Activated CD8-positive, alpha-beta T cell treated with anti-CD3 and anti-CD28 coated beads, Interleukin-2, amount 10 ng/mL, durations not matched to agents 7 days and 5 days (primary cell): ENCODE measurements at regions not wholly inside any gene's neighbourhood (a gene's known extent, or its start where the extent isn't known, plus 50 kb on each side); places are given as distances from the start of the nearest gene placed in this dataset.
"Not testable (repeated sequence)": the region's sequence is repeated elsewhere in the genome, so short reads cannot be mapped to it uniquely, and the experiment has no call there.

Experiments used
- ATAC-seq: fragments of 150-1000 bp; cut with Tn5 transposase; one replicate; pipeline ENCODE4 v1.10.0; 2021; ENCODE audit warnings: moderate library complexity
- CTCF ChIA-PET: fragments of 350-600 bp; sonication (Branson Sonifier 250); formaldehyde crosslinking; loops from one replicate; lab custom pipeline; 2021; ENCODE audit warnings: antibody characterized with exemption; lab: Charles Lee
- POLR2A ChIA-PET: fragments of 350-600 bp; sonication (Branson Sonifier 250); formaldehyde crosslinking; loops from one replicate; lab custom pipeline; 2021; ENCODE audit warnings: antibody characterized with exemption; lab: Charles Lee
- DNase-seq: peaks from one replicate; pipeline ENCODE4 v3.0.0-alpha.2; 2020
- H3K27ac Mint-ChIP-seq: one replicate; pipeline ENCODE4 v1.8.0; 2021; ENCODE audit warnings: mild to moderate bottlenecking, mixed read lengths
- H3K27me3 Mint-ChIP-seq: one replicate; pipeline ENCODE4 v1.8.0; 2021; ENCODE audit warnings: low read depth, mixed read lengths
- H3K36me3 Mint-ChIP-seq: one replicate; pipeline ENCODE4 v1.8.0; 2021; ENCODE audit warnings: low read depth, mixed read lengths
- H3K4me1 Mint-ChIP-seq: one replicate; pipeline ENCODE4 v1.8.0; 2021; ENCODE audit warnings: low read depth, mixed read lengths
- H3K4me3 Mint-ChIP-seq: one replicate; pipeline ENCODE4 v1.8.0; 2021; ENCODE audit warnings: mild to moderate bottlenecking, mixed read lengths
- H3K9me3 Mint-ChIP-seq: one replicate; pipeline ENCODE4 v1.8.0; 2022; ENCODE audit warnings: mixed read lengths; ENCODE audit not compliant: insufficient read depth

- H3K36me3 Mint-ChIP-seq, result peaks cover 75% of the 10 kb centered on the region
- no peaks in the 10 kb centered on the region for H3K27me3 Mint-ChIP-seq
- no peak overlapping the region for H3K4me3 Mint-ChIP-seq
- no peak overlapping the region for H3K27ac Mint-ChIP-seq
- CTCF ChIA-PET, result no interaction called here
- H3K4me1 Mint-ChIP-seq, result peaks cover 43% of the 10 kb centered on the region
- ATAC-seq (peak; percentile 53), DNase-seq (peak; percentile 44)
- POLR2A ChIA-PET, result no interaction called here
- H3K9me3 Mint-ChIP-seq, result peaks cover 43% of the 10 kb centered on the region
Observed at GRCh38 chr6:144675231-144675861, 390.2 kb downstream of the UTRN start.

- Mint-ChIP-seq H3K36me3 (peaks cover 75% of the 10 kb centered on the region), H3K9me3 (peaks cover 33% of the 10 kb centered on the region), H3K4me1 (peaks cover 41% of the 10 kb centered on the region)
- ATAC-seq, H3K4me3 Mint-ChIP-seq, CTCF ChIA-PET, DNase-seq, H3K27me3 Mint-ChIP-seq, H3K27ac Mint-ChIP-seq, POLR2A ChIA-PET: not testable (repeated sequence)
Observed at GRCh38 chr6:144676310-144676709, 391.2 kb downstream of the UTRN start.

GRCh38 chr6:144677263-144677662, 392.1 kb downstream of the UTRN start:
- Mint-ChIP-seq H3K4me1 (peaks cover 31% of the 10 kb centered on the region), H3K36me3 (peaks cover 71% of the 10 kb centered on the region), H3K9me3 (peaks cover 29% of the 10 kb centered on the region)
- H3K27ac Mint-ChIP-seq, POLR2A ChIA-PET, H3K4me3 Mint-ChIP-seq, ATAC-seq, H3K27me3 Mint-ChIP-seq, DNase-seq, CTCF ChIA-PET: not testable (repeated sequence)

- Mint-ChIP-seq H3K4me3 (no peak overlapping the region), H3K4me1 (peaks cover 18% of the 10 kb centered on the region), H3K27me3 (no peaks in the 10 kb centered on the region), H3K27ac (no peak overlapping the region), H3K9me3 (peaks cover 15% of the 10 kb centered on the region), H3K36me3 (peaks cover 68% of the 10 kb centered on the region)
- ATAC-seq (no peak), DNase-seq (no peak)
- CTCF ChIA-PET, result no interaction called here
- POLR2A ChIA-PET, result no interaction called here
Observed at GRCh38 chr6:144678844-144679243, 393.7 kb downstream of the UTRN start.

- peaks cover 14% of the 10 kb centered on the region for H3K9me3 Mint-ChIP-seq
- ChIA-PET POLR2A (no interaction called here), CTCF (no interaction called here)
- peaks cover 73% of the 10 kb centered on the region for H3K36me3 Mint-ChIP-seq
- ATAC-seq (no peak), DNase-seq (no peak)
- no peak overlapping the region for H3K4me3 Mint-ChIP-seq
- H3K27me3 Mint-ChIP-seq, result no peaks in the 10 kb centered on the region
- peaks cover 15% of the 10 kb centered on the region for H3K4me1 Mint-ChIP-seq
- H3K27ac Mint-ChIP-seq, result no peak overlapping the region
Observed at GRCh38 chr6:144681334-144681733, 396.2 kb downstream of the UTRN start.

- H3K4me3 Mint-ChIP-seq, result no peak overlapping the region
- H3K9me3 Mint-ChIP-seq, result peaks cover 19% of the 10 kb centered on the region
- H3K27me3 Mint-ChIP-seq, result no peaks in the 10 kb centered on the region
- no peak overlapping the region for H3K27ac Mint-ChIP-seq
- peaks cover 9% of the 10 kb centered on the region for H3K4me1 Mint-ChIP-seq
- H3K36me3 Mint-ChIP-seq, result peaks cover 74% of the 10 kb centered on the region
- no peak for ATAC-seq
- ChIA-PET POLR2A (no interaction called here), CTCF (no interaction called here)
- DNase-seq, result no peak
Observed at GRCh38 chr6:144683216-144684070, 398.3 kb downstream of the UTRN start.

- no peak overlapping the region for H3K4me3 Mint-ChIP-seq
- H3K4me1 Mint-ChIP-seq, result peaks cover 9% of the 10 kb centered on the region
- H3K27me3 Mint-ChIP-seq, result no peaks in the 10 kb centered on the region
- CTCF ChIA-PET, result no interaction called here
- POLR2A ChIA-PET, result interaction anchor here (0.6 kb wide), 1 partner anchor 572 kb away, joined by 4 read pairs; no protein-coding TSS in a partner anchor
- DNase-seq, result no peak
- peaks cover 19% of the 10 kb centered on the region for H3K9me3 Mint-ChIP-seq
- ATAC-seq, result no peak
- no peak overlapping the region for H3K27ac Mint-ChIP-seq
- peaks cover 75% of the 10 kb centered on the region for H3K36me3 Mint-ChIP-seq
Observed at GRCh38 chr6:144688713-144689112, 403.6 kb downstream of the UTRN start.

GRCh38 chr6:144689503-144690040, 404.4 kb downstream of the UTRN start:
- ATAC-seq (no peak), DNase-seq (no peak)
- ChIA-PET CTCF (no interaction called here), POLR2A (no interaction called here)
- Mint-ChIP-seq H3K9me3 (peaks cover 19% of the 10 kb centered on the region), H3K4me1 (peaks cover 9% of the 10 kb centered on the region), H3K27ac (peak overlapping the region; percentile 8), H3K27me3 (no peaks in the 10 kb centered on the region), H3K4me3 (no peak overlapping the region), H3K36me3 (peaks cover 69% of the 10 kb centered on the region)

- peaks cover 67% of the 10 kb centered on the region for H3K36me3 Mint-ChIP-seq
Observed at GRCh38 chr6:144690133-144690532, 405.0 kb downstream of the UTRN start.

GRCh38 chr6:144690666-144691065, 405.5 kb downstream of the UTRN start:
- Mint-ChIP-seq H3K4me3 (no peak overlapping the region), H3K4me1 (peaks cover 4% of the 10 kb centered on the region), H3K27ac (no peak overlapping the region), H3K27me3 (no peaks in the 10 kb centered on the region), H3K9me3 (peaks cover 11% of the 10 kb centered on the region), H3K36me3 (peaks cover 62% of the 10 kb centered on the region)
- ChIA-PET POLR2A (no interaction called here), CTCF (interaction anchor here (1.5 kb wide), 1 partner anchor 18 kb away, joined by 3 read pairs; no protein-coding TSS in a partner anchor)
- DNase-seq, result no peak
- ATAC-seq, result no peak

More at GRCh38 chr6:144690133-144690532, 405.0 kb downstream of the UTRN start:
- ChIA-PET CTCF (no interaction called here), POLR2A (no interaction called here)
- H3K4me1 Mint-ChIP-seq, result peaks cover 9% of the 10 kb centered on the region
- DNase-seq (no peak), ATAC-seq (no peak)
- H3K9me3 Mint-ChIP-seq, result peaks cover 16% of the 10 kb centered on the region
- no peak overlapping the region for H3K27ac Mint-ChIP-seq
- H3K27me3 Mint-ChIP-seq, result no peaks in the 10 kb centered on the region
- no peak overlapping the region for H3K4me3 Mint-ChIP-seq

- H3K4me3 Mint-ChIP-seq, H3K27me3 Mint-ChIP-seq, POLR2A ChIA-PET, H3K9me3 Mint-ChIP-seq, DNase-seq, H3K27ac Mint-ChIP-seq, H3K4me1 Mint-ChIP-seq, ATAC-seq: not testable (repeated sequence)
- peaks cover 48% of the 10 kb centered on the region for H3K36me3 Mint-ChIP-seq
- CTCF ChIA-PET, result interaction anchor here (1.5 kb wide), 1 partner anchor 20 kb away, joined by 3 read pairs; no protein-coding TSS in a partner anchor
Observed at GRCh38 chr6:144692050-144692449, 406.9 kb downstream of the UTRN start.
